K562 (cell line): ENCODE measurements at regions not wholly inside any gene's neighbourhood (a gene's known extent, or its start where the extent isn't known, plus 50 kb on each side); places are given as distances from the start of the nearest gene placed in this dataset.

Source experiments
- ATAC-seq: fragments of 200-7000 bp; cut with Tn5 transposase; 3 replicates; pipeline ENCODE4 v1.9.1; 2020; ENCODE audit warnings: moderate library complexity
- BruUV-seq: library from RNA; stranded (reverse); fragments of 400-500 nt; replicated peaks from 2 replicates; lab custom pipeline; 2021; lab: Mats Ljungman, UMichigan
- CTCF ChIA-PET: fragments of 300-600 bp; formaldehyde crosslinking; extraction: SDS; loops from one replicate; lab custom pipeline; 2021; ENCODE audit warnings: low intra/inter-chr PET ratio; lab: Yijun Ruan, JAX
- POLR2A ChIA-PET: fragments of 300-600, 350-650 bp; sonication (Branson Sonifier 250); formaldehyde crosslinking; extraction: SDS; loops from one replicate; lab custom pipeline; 2021; ENCODE audit warnings: antibody characterized with exemption, inconsistent platforms; lab: Yijun Ruan, JAX
- DNase-seq, 4 experiments: peaks; one replicate each; pipeline versions ENCODE4 v3.0.0 to v3.0.0-alpha.2; 2011 to 2018; ENCODE audit warnings: low spot score in 3 of 4, mixed read lengths in 3 of 4; ENCODE audit errors: extremely low read depth in 1 of 4
- FAIRE-seq: peaks from 2 replicates; lab custom pipeline; 2011; peaks lifted over from hg19 to GRCh38; lab: Jason Lieb, UNC
- H2AFZ ChIP-seq: 2 replicates; pipeline ENCODE4 v1.6.0; 2011; ENCODE audit warnings: low read depth, low read length, control low read depth, inconsistent platforms
- H3K27ac ChIP-seq: fragments of 200-600 bp; 3 replicates; pipeline ENCODE4 v1.8.0; 2011; ENCODE audit warnings: low read depth, mild to moderate bottlenecking, control low read depth, inconsistent platforms, low read length, moderate library complexity, mixed read lengths; ENCODE audit errors: extremely low read depth
- H3K27me3 ChIP-seq, 2 experiments: fragments of 300-600 bp in 1 of 2; 2 replicates in 1 of 2; 3 replicates in 1 of 2; pipeline versions ENCODE4 v1.6.0 to v1.8.0; 2011; ENCODE audit warnings: inconsistent platforms in 2 of 2, low read length in 2 of 2, mild to moderate bottlenecking in 1 of 2, mixed read lengths in 1 of 2, moderate library complexity in 1 of 2; ENCODE audit not compliant: control insufficient read depth in 2 of 2, insufficient read depth in 2 of 2
- H3K36me3 ChIP-seq: fragments of 300-600 bp; 3 replicates; pipeline ENCODE4 v1.8.0; 2011; ENCODE audit warnings: mild to moderate bottlenecking, low read length, inconsistent platforms; ENCODE audit not compliant: control insufficient read depth, insufficient read depth
- H3K4me1 ChIP-seq, 2 experiments: fragments of 200-600 bp in 1 of 2; replicated peaks in 1 of 2; 2 replicates in 1 of 2; 3 replicates in 1 of 2; pipeline versions ENCODE4 v1.5.1 to v1.8.0; 2011; ENCODE audit warnings: inconsistent platforms in 2 of 2, low read length in 2 of 2, mild to moderate bottlenecking in 1 of 2, mixed read lengths in 1 of 2, moderate library complexity in 1 of 2; ENCODE audit not compliant: control insufficient read depth in 2 of 2, insufficient read depth in 2 of 2
- H3K4me2 ChIP-seq: 2 replicates; pipeline ENCODE4 v1.6.1; 2011; ENCODE audit warnings: low read length, control low read depth, inconsistent platforms, mixed read lengths; ENCODE audit not compliant: insufficient read depth
- H3K4me3 ChIP-seq: fragments of 200-600 bp; sonication (generic), shearing (Covaris generic); 2 replicates; pipeline ENCODE4 v1.5.1; 2016; ENCODE audit warnings: control low read depth, inconsistent platforms
- H3K79me2 ChIP-seq: fragments of 200-600 bp; 3 replicates; pipeline ENCODE4 v1.8.0; 2011; ENCODE audit warnings: low read length, inconsistent platforms; ENCODE audit not compliant: control insufficient read depth, insufficient read depth
- H3K9ac ChIP-seq, 2 experiments: 2 replicates each; pipeline versions ENCODE4 v1.6.0 to v1.6.1; 2011; ENCODE audit warnings: low read depth in 2 of 2, low read length in 2 of 2, control low read depth in 1 of 2, inconsistent platforms in 1 of 2, mild to moderate bottlenecking in 1 of 2, mixed read lengths in 1 of 2; ENCODE audit not compliant: insufficient read depth in 1 of 2
- H3K9me1 ChIP-seq: one replicate; pipeline ENCODE4 v1.6.0; 2011; ENCODE audit warnings: inconsistent platforms, mild to moderate bottlenecking, low read length, moderate library complexity; ENCODE audit not compliant: control insufficient read depth, insufficient read depth
- H3K9me3 ChIP-seq: replicated peaks from 2 replicates; pipeline ENCODE4 v1.5.1; 2011; ENCODE audit warnings: low read depth, low read length, inconsistent platforms; ENCODE audit not compliant: control insufficient read depth, insufficient read depth
- H4K20me1 ChIP-seq: replicated peaks from 2 replicates; pipeline ENCODE4 v1.6.1; 2011; ENCODE audit warnings: low read length, inconsistent platforms, mixed read lengths; ENCODE audit not compliant: control insufficient read depth, insufficient read depth
- CREB5 ChIP-seq: fragments of 250-450 bp; sonication (Bioruptor Pico); IDR thresholded peaks from 2 replicates; pipeline ENCODE4 v1.5.0; 2020; ENCODE audit warnings: mild to moderate bottlenecking
- ILF3 ChIP-seq: fragments of 450-650 bp; IDR thresholded peaks from 2 replicates; pipeline ENCODE4 v1.6.1; 2018; ENCODE audit warnings: antibody characterized with exemption, mild to moderate bottlenecking, moderate library complexity, borderline replicate concordance
- MED1 ChIP-seq: sonication (generic); formaldehyde crosslinking; IDR thresholded peaks from 2 replicates; pipeline ENCODE4 v1.8.1; 2023; ENCODE audit warnings: missing genetic modification reagents, borderline replicate concordance
- MNT ChIP-seq, 2 experiments: fragments of 450-650 bp; conservative IDR thresholded peaks; 2 replicates each; pipeline ENCODE4 v1.6.1; 2017; ENCODE audit warnings: mild to moderate bottlenecking in 2 of 2, moderate library complexity in 2 of 2
- PBX2 ChIP-seq, 2 experiments: IDR thresholded peaks in 1 of 2; conservative IDR thresholded peaks in 1 of 2; 2 replicates each; pipeline ENCODE4 v1.6.1; 2016; ENCODE audit warnings: low read depth in 2 of 2, mild to moderate bottlenecking in 1 of 2, missing compliant biosample characterization in 1 of 2, missing genetic modification characterization in 1 of 2, moderate library complexity in 1 of 2
- POLR2A ChIP-seq: fragments of 450-650 bp; conservative IDR thresholded peaks from 2 replicates; pipeline ENCODE4 v1.6.1; 2016
- TCFL5 ChIP-seq: fragments of 250-450 bp; sonication (Bioruptor Pico); conservative IDR thresholded peaks from 2 replicates; pipeline ENCODE4 v1.6.1; 2021; ENCODE audit warnings: mild to moderate bottlenecking, moderate library complexity, matching md5 sums
- XRCC4 ChIP-seq: IDR thresholded peaks from one replicate; pipeline ENCODE4 v1.6.1; 2011; ENCODE audit not compliant: insufficient read depth, insufficient read length; ENCODE audit errors: extremely low read depth
- ZNF408 ChIP-seq: fragments of 250-450 bp; sonication (Bioruptor Pico); IDR thresholded peaks from 2 replicates; pipeline ENCODE4 v1.4.0; 2020; ENCODE audit warnings: low read depth, mild to moderate bottlenecking, moderate library complexity
- ZNF592 ChIP-seq: fragments of 450-650 bp; IDR thresholded peaks from 2 replicates; pipeline ENCODE4 v1.6.1; 2017; ENCODE audit warnings: antibody characterized with exemption, mild to moderate bottlenecking
- WGBS: fragments of 100-300 bp; shearing (Covaris generic); methylation state at CpG from one replicate; pipeline ENCODE4 v1.1.6; 2016; ENCODE audit warnings: low coverage, mixed read lengths; ENCODE audit not compliant: insufficient coverage; ENCODE audit errors: missing lambda C conversion rate; 5-methylcytosine and 5-hydroxymethylcytosine counted together
- in situ Hi-C: fragments of 300-500 bp; cut with MboI; formaldehyde crosslinking; loops from 4 replicates; pipeline ENCODE4 v1.15.0; 2018; ENCODE audit warnings: inconsistent platforms, mixed read lengths
- intact Hi-C: fragments of 100-400 bp; cut with micrococcal nuclease; formaldehyde crosslinking; loops from 2 replicates; pipeline ENCODE4 v1.14.2; 2022
- TF ChIP-seq, protein P1 (sequence below): fragments of 250-450 bp; sonication (Bioruptor Pico); IDR thresholded peaks from 2 replicates; pipeline ENCODE4 v1.8.0; 2021; ENCODE audit warnings: mild to moderate bottlenecking, moderate library complexity

DNA sequence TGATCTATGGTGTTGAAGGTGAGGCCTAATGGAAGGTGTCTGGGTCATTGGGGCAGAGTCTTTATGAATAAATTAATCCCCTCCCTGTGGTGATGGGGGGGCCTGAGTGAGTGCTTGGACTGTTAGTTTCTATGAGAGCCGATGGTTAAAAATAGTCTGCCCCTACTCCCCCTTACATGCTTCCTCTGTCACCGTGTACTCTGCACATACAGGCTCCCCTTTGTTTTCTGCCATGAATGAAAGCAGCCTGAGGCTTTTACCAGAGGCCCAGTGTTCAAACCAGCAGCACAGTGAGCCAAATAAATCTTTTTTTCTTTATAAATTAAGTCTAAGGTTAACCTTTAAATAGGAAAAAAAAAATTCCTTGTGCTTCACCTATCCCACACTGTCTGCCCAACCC, 657.0 kb downstream of the AMY1C start:
- Histone ChIP-seq H3K4me1 (no peaks in the 10 kb centered on the region), H3K9ac (no peak overlapping the region), H3K27me3 (no peaks in the 10 kb centered on the region), H2AFZ (no peak overlapping the region), H3K36me3 (no peaks in the 10 kb centered on the region), H3K4me2 (no peak overlapping the region), H3K9me1 (no peaks in the 10 kb centered on the region), H3K79me2 (no peaks in the 10 kb centered on the region), H4K20me1 (no peaks in the 10 kb centered on the region), H3K4me3 (no peak overlapping the region), H3K9me3 (no peaks in the 10 kb centered on the region), H3K27ac (no peak overlapping the region)
- ChIA-PET CTCF (no interaction called here), POLR2A (no interaction called here)
- no peak for ATAC-seq
- 0% methylated on average over 2 of the region's 2 CpGs for WGBS
- FAIRE-seq: no peak
- intact Hi-C loops (no loop called here), in situ Hi-C loops (no loop called here)
- no TSS peak for BruUV-seq
- no peak for DNase-seq
- no peak for TF ChIP-seq XRCC4
- TF ChIP-seq PBX2 (CRISPR knock-in tag; IDR thresholded peaks at IDR 0.05; ENCODE audit: low read depth): no peak
- no peak for TF ChIP-seq PBX2 (tag; conservative IDR thresholded peaks at IDR 0.05; ENCODE audit: low read depth)
- TF ChIP-seq CREB5: no peak
- no peak for TF ChIP-seq MNT (conservative IDR thresholded peaks at IDR 0.05)
- no peak for TF ChIP-seq POLR2A
- TF ChIP-seq ZNF408 (CRISPR knock-in tag): no peak
- no peak for TF ChIP-seq TCFL5
- TF ChIP-seq MED1 (CRISPR knock-in tag): no peak
- TF ChIP-seq, protein P1, sequence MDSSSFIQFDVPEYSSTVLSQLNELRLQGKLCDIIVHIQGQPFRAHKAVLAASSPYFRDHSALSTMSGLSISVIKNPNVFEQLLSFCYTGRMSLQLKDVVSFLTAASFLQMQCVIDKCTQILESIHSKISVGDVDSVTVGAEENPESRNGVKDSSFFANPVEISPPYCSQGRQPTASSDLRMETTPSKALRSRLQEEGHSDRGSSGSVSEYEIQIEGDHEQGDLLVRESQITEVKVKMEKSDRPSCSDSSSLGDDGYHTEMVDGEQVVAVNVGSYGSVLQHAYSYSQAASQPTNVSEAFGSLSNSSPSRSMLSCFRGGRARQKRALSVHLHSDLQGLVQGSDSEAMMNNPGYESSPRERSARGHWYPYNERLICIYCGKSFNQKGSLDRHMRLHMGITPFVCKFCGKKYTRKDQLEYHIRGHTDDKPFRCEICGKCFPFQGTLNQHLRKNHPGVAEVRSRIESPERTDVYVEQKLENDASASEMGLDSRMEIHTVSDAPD (CRISPR knock-in tag): no peak
- TF ChIP-seq ZNF592: no peak
- no peak for TF ChIP-seq ILF3
